ENCODE measurements at regions not wholly inside any gene's neighbourhood (a gene's known extent, or its start where the extent isn't known, plus 50 kb on each side); places are given as distances from the start of the nearest gene placed in this dataset.
A peak's percentile ranks its signal among the peaks of the same experiment; 100 is the strongest.

GRCh38 chrX:137428221-137428661 is 137.7 kb upstream of the ZIC3 start:
- DNase-seq (no peak), ATAC-seq (peak; percentile 22 to 46 (median 42))
- intact Hi-C loops (cut with DNase I) = no loop called here
- Histone ChIP-seq H3K36me3 (no peaks in the 10 kb centered on the region), H3K9me3 (no peaks in the 10 kb centered on the region), H3K27ac (no peak overlapping the region), H3K4me1 (peaks cover 0 to 4% (median 0%) of the 10 kb centered on the region in 4 donors), H3K27me3 (peaks cover 16 to 30% of the 10 kb centered on the region in 2 donors), H3K4me3 (peak overlapping the region; percentile 35 to 43 (median 43))
- 38% methylated on average over 21 of the region's 30 CpGs for WGBS (ENCODE audit: insufficient coverage, low coverage, low lambda C conversion rate, missing lambda C conversion rate)
- no peak for TF ChIP-seq POLR2A (IDR thresholded peaks at IDR 0.05)
- no peak for TF ChIP-seq CTCF (IDR thresholded peaks at IDR 0.05)

GRCh38 chrX:137427816-137428215 is 138.1 kb upstream of the ZIC3 start:
- DNase-seq (no peak), ATAC-seq (peak; percentile 37 to 65 (median 62))
- no peak for TF ChIP-seq CTCF (IDR thresholded peaks at IDR 0.05)
- no peak for TF ChIP-seq POLR2A (IDR thresholded peaks at IDR 0.05)
- WGBS (ENCODE audit: insufficient coverage, low coverage, low lambda C conversion rate, missing lambda C conversion rate) = 30% methylated on average over 12 of the region's 18 CpGs
- intact Hi-C loops (cut with DNase I) = no loop called here
- Histone ChIP-seq H3K36me3 (no peaks in the 10 kb centered on the region), H3K4me3 (peak overlapping the region; percentile 35 to 43 (median 43)), H3K9me3 (no peaks in the 10 kb centered on the region), H3K4me1 (peaks cover 0 to 4% (median 0%) of the 10 kb centered on the region in 4 donors), H3K27ac (no peak overlapping the region), H3K27me3 (peaks cover 16 to 30% of the 10 kb centered on the region in 2 donors)

- Histone ChIP-seq H3K36me3 (no peaks in the 10 kb centered on the region), H3K27me3 (peaks cover 16 to 30% of the 10 kb centered on the region in 2 donors), H3K4me1 (peaks cover 0 to 4% (median 0%) of the 10 kb centered on the region in 4 donors), H3K9me3 (no peaks in the 10 kb centered on the region), H3K27ac (no peak overlapping the region), H3K4me3 (peak overlapping the region in 1 of 3 donors; percentile 43)
- DNase-seq (no peak), ATAC-seq (no peak)
- TF ChIP-seq POLR2A (IDR thresholded peaks at IDR 0.05) (no peak), CTCF (IDR thresholded peaks at IDR 0.05) (no peak)
- intact Hi-C loops (cut with DNase I) = no loop called here
- 24% methylated on average over 9 of the region's 20 CpGs for WGBS (ENCODE audit: insufficient coverage, low coverage, low lambda C conversion rate, missing lambda C conversion rate)
Observed at GRCh38 chrX:137427426-137427778, 138.5 kb upstream of the ZIC3 start.

GRCh38 chrX:137426695-137427425 is 139.1 kb upstream of the ZIC3 start:
- Histone ChIP-seq H3K27me3 (peaks cover 16 to 30% of the 10 kb centered on the region in 2 donors), H3K9me3 (no peaks in the 10 kb centered on the region), H3K4me1 (peaks cover 0 to 4% (median 0%) of the 10 kb centered on the region in 4 donors), H3K27ac (no peak overlapping the region), H3K36me3 (no peaks in the 10 kb centered on the region), H3K4me3 (no peak overlapping the region)
- TF ChIP-seq POLR2A (IDR thresholded peaks at IDR 0.05) (no peak), CTCF (IDR thresholded peaks at IDR 0.05) (no peak)
- intact Hi-C loops (cut with DNase I) = no loop called here
- 19% methylated on average over 11 of the region's 37 CpGs for WGBS (ENCODE audit: insufficient coverage, low coverage, low lambda C conversion rate, missing lambda C conversion rate)
- ATAC-seq (peak in 1 of 4 donors; percentile 18), DNase-seq (no peak)

Data from right lobe of liver (tissue), 6 donors.